HCT116 (cell line): ENCODE measurements at regions not wholly inside any gene's neighbourhood (a gene's known extent, or its start where the extent isn't known, plus 50 kb on each side); places are given as distances from the start of the nearest gene placed in this dataset.

Source experiments
- ATAC-seq: fragments of 200-7000 bp; cut with Tn5 transposase; 2 replicates; pipeline ENCODE4 v1.9.1; 2020; ENCODE audit warnings: mild to moderate bottlenecking, moderate library complexity
- BruUV-seq: library from RNA; stranded (reverse); fragments of 400-500 nt; replicated peaks from 2 replicates; lab custom pipeline; 2021; lab: Mats Ljungman, UMichigan
- CTCF ChIA-PET: fragments of 300-600 bp; sonication (Branson Sonifier 250); formaldehyde crosslinking; loops from one replicate; lab custom pipeline; 2021; ENCODE audit warnings: antibody characterized with exemption; lab: Charles Lee
- POLR2A ChIA-PET: fragments of 300-600, 350-600 bp; sonication (Branson Sonifier 250); formaldehyde crosslinking; loops from one replicate; lab custom pipeline; 2021; ENCODE audit warnings: antibody characterized with exemption; lab: Charles Lee
- RAD21 ChIA-PET, 2 experiments: fragments of 300-600 bp; sonication (Branson Sonifier 250); formaldehyde crosslinking; loops; one replicate each; lab custom pipeline; 2023; ENCODE audit warnings: low total read pairs in 2 of 2; ENCODE audit not compliant: uncharacterized antibody in 2 of 2, unreplicated experiment in 2 of 2, low non-redundant PET in 1 of 2; lab: Charles Lee
- DNase-seq: peaks from one replicate; pipeline ENCODE4 v3.0.0-alpha.2; 2010; ENCODE audit warnings: low read depth, low spot score
- H2AFZ ChIP-seq: fragments of 200-600 bp; shearing (Covaris generic), sonication (generic); 2 replicates; pipeline ENCODE4 v1.6.1; 2017; ENCODE audit warnings: low read depth, mixed run types, mixed read lengths, antibody characterized with exemption, low read length; ENCODE audit not compliant: poor library complexity, severe bottlenecking
- H3K27ac ChIP-seq: 2 replicates; pipeline ENCODE4 v1.5.1; 2012; ENCODE audit warnings: low read depth, low read length
- H3K27me3 ChIP-seq: fragments of 200-600 bp; sonication (generic); 2 replicates; pipeline ENCODE4 v1.6.1; 2016; ENCODE audit warnings: mixed run types, low read length, mixed read lengths; ENCODE audit not compliant: insufficient read depth
- H3K36me3 ChIP-seq, 2 experiments: fragments of 200-500 bp in 1 of 2; fragments of 200-600 bp in 1 of 2; sonication (Bioruptor generic) in 1 of 2; sonication (generic) in 1 of 2; 2 replicates each; pipeline versions ENCODE4 v1.5.1 to v1.6.1; 2014 to 2016; ENCODE audit warnings: low read length in 2 of 2, inconsistent platforms in 1 of 2, mixed read lengths in 1 of 2, mixed run types in 1 of 2; ENCODE audit not compliant: insufficient read depth in 2 of 2, control insufficient read depth in 1 of 2
- H3K4me1 ChIP-seq, 2 experiments: fragments of 200-600 bp in 1 of 2; sonication (generic) in 1 of 2; 2 replicates each; pipeline versions ENCODE4 v1.5.1 to v1.6.1; 2012 to 2017; ENCODE audit warnings: low read length in 2 of 2, inconsistent platforms in 1 of 2, mild to moderate bottlenecking in 1 of 2, mixed read lengths in 1 of 2, mixed run types in 1 of 2, moderate library complexity in 1 of 2; ENCODE audit not compliant: insufficient read depth in 2 of 2, control insufficient read depth in 1 of 2
- H3K4me2 ChIP-seq: fragments of 200-600 bp; sonication (generic); 2 replicates; pipeline ENCODE4 v1.6.1; 2017; ENCODE audit warnings: mixed run types, low read length, mixed read lengths
- H3K4me3 ChIP-seq, 2 experiments: fragments of 200-600 bp in 1 of 2; sonication (generic) in 1 of 2; replicated peaks in 1 of 2; 2 replicates each; pipeline ENCODE4 v1.5.1; 2011 to 2016; ENCODE audit warnings: low read length in 2 of 2, control low read depth in 1 of 2, low read depth in 1 of 2, mild to moderate bottlenecking in 1 of 2, mixed read lengths in 1 of 2, mixed run types in 1 of 2
- H3K79me2 ChIP-seq: fragments of 200-600 bp; sonication (generic); 2 replicates; pipeline ENCODE4 v1.6.1; 2017; ENCODE audit warnings: mild to moderate bottlenecking, mixed run types, low read length, moderate library complexity, mixed read lengths; ENCODE audit not compliant: insufficient read depth
- H3K9ac ChIP-seq: fragments of 200-600 bp; sonication (generic); 2 replicates; pipeline ENCODE4 v1.6.1; 2016; ENCODE audit warnings: low read length, mixed read lengths
- H3K9me2 ChIP-seq: fragments of 200-600 bp; sonication (generic), shearing (Covaris generic); 2 replicates; pipeline ENCODE4 v1.6.1; 2017; ENCODE audit warnings: mixed run types, mild to moderate bottlenecking, moderate library complexity; ENCODE audit not compliant: insufficient read depth
- H3K9me3 ChIP-seq, 2 experiments: fragments of 200-500 bp in 1 of 2; fragments of 200-600 bp in 1 of 2; sonication (Bioruptor generic) in 1 of 2; sonication (generic) in 1 of 2; 2 replicates each; pipeline ENCODE4 v1.6.1; 2014 to 2017; ENCODE audit warnings: low read length in 2 of 2, mixed read lengths in 2 of 2, inconsistent platforms in 1 of 2, low read depth in 1 of 2, mild to moderate bottlenecking in 1 of 2, mixed run types in 1 of 2, moderate library complexity in 1 of 2; ENCODE audit not compliant: control insufficient read depth in 1 of 2, insufficient read depth in 1 of 2
- H4K20me1 ChIP-seq: fragments of 200-600 bp; sonication (generic), shearing (Covaris generic); 2 replicates; pipeline ENCODE4 v1.6.1; 2017; ENCODE audit warnings: mixed run types, mild to moderate bottlenecking, moderate library complexity; ENCODE audit not compliant: insufficient read depth
- ATF3 ChIP-seq: IDR thresholded peaks from 2 replicates; pipeline ENCODE4 v1.6.1; 2012
- CBX3 ChIP-seq: IDR thresholded peaks from 2 replicates; pipeline ENCODE4 v1.6.1; 2012; ENCODE audit warnings: low read depth
- ELF1 ChIP-seq: IDR thresholded peaks from 2 replicates; pipeline ENCODE4 v1.6.1; 2012; ENCODE audit warnings: low read depth, borderline replicate concordance
- EZH2 ChIP-seq: fragments of 200-600 bp; sonication (generic); IDR thresholded peaks from 2 replicates; pipeline ENCODE4 v1.6.1; 2017; ENCODE audit warnings: antibody characterized with exemption, mixed run types
- EZH2phosphoT487 ChIP-seq: fragments of 200-600 bp; IDR thresholded peaks from 2 replicates; pipeline ENCODE4 v1.6.1; 2018; ENCODE audit warnings: antibody characterized with exemption, borderline replicate concordance
- FOSL1 ChIP-seq: IDR thresholded peaks from 2 replicates; pipeline ENCODE4 v1.6.1; 2012; ENCODE audit warnings: low read depth
- JUND ChIP-seq: IDR thresholded peaks from 2 replicates; pipeline ENCODE4 v1.6.1; 2012
- POLR2A ChIP-seq: IDR thresholded peaks from 2 replicates; pipeline ENCODE4 v1.7.0; 2011; ENCODE audit warnings: borderline replicate concordance; ENCODE audit not compliant: insufficient read depth, insufficient read length; ENCODE audit errors: extremely low read depth
- POLR2AphosphoS5 ChIP-seq: IDR thresholded peaks from 2 replicates; pipeline ENCODE4 v1.6.1; 2011; ENCODE audit warnings: mild to moderate bottlenecking, low read depth, low read length, moderate library complexity
- RAD21 ChIP-seq: IDR thresholded peaks from 2 replicates; pipeline ENCODE4 v1.6.1; 2012; ENCODE audit warnings: low read depth, mild to moderate bottlenecking
- SP1 ChIP-seq: IDR thresholded peaks from 2 replicates; pipeline ENCODE4 v1.6.1; 2012; ENCODE audit warnings: low read depth
- SRF ChIP-seq: IDR thresholded peaks from 2 replicates; pipeline ENCODE4 v1.6.1; 2012; ENCODE audit warnings: low read depth
- YY1 ChIP-seq: IDR thresholded peaks from 2 replicates; pipeline ENCODE4 v1.6.1; 2011; ENCODE audit warnings: low read length, low read depth, moderate library complexity, mild to moderate bottlenecking; ENCODE audit not compliant: insufficient replicate concordance; ENCODE audit errors: extremely low read depth
- ZFX ChIP-seq: fragments of 450-650 bp; IDR thresholded peaks from 2 replicates; pipeline ENCODE4 v1.6.1; 2017
- ZNF274 ChIP-seq: fragments of 200-500 bp; sonication (Bioruptor generic); IDR thresholded peaks from 2 replicates; pipeline ENCODE4 v1.6.1; 2014; ENCODE audit warnings: mild to moderate bottlenecking, low read depth, low read length, inconsistent platforms
- intact Hi-C: fragments of 100-400 bp; cut with micrococcal nuclease; formaldehyde crosslinking; loops from 2 replicates; pipeline ENCODE4 v1.10.0; 2022
- TF ChIP-seq, protein P1 (sequence below): IDR thresholded peaks from 2 replicates; pipeline ENCODE4 v1.6.1; 2012
- TF ChIP-seq, protein P2 (sequence below), 3 experiments: fragments of 200-600 bp in 1 of 3; sonication (generic) in 1 of 3; IDR thresholded peaks in 2 of 3; conservative IDR thresholded peaks in 1 of 3; 2 replicates each; pipeline ENCODE4 v1.5.1; 2012 to 2017; ENCODE audit warnings: low read depth in 2 of 3, low read length in 2 of 3, antibody characterized with exemption in 1 of 3, borderline replicate concordance in 1 of 3, control low read depth in 1 of 3, mild to moderate bottlenecking in 1 of 3, mixed read lengths in 1 of 3, mixed run types in 1 of 3, moderate library complexity in 1 of 3; ENCODE audit not compliant: insufficient read depth in 1 of 3

- intact Hi-C loops: no loop called here
- no TSS peak for BruUV-seq
- no peak overlapping the region for H3K27ac ChIP-seq
- CTCF ChIA-PET: no interaction called here
- H3K4me3 ChIP-seq: no peak overlapping the region
- ATAC-seq: no peak
- H4K20me1 ChIP-seq: no peaks in the 10 kb centered on the region
- no peak for DNase-seq
- H3K4me2 ChIP-seq: no peak overlapping the region
- H2AFZ ChIP-seq: no peak overlapping the region
- POLR2A ChIA-PET: no interaction called here
- RAD21 ChIA-PET: no interaction called here
- no peaks in the 10 kb centered on the region for H3K9me3 ChIP-seq
- no peaks in the 10 kb centered on the region for H3K79me2 ChIP-seq
- no peak overlapping the region for H3K9ac ChIP-seq
- H3K27me3 ChIP-seq: no peaks in the 10 kb centered on the region
- no peaks in the 10 kb centered on the region for H3K36me3 ChIP-seq
- H3K4me1 ChIP-seq: peaks cover 0 to 3% of the 10 kb centered on the region in 2 experiments; a peak in 1 of 4 replicates
- no peak for TF ChIP-seq JUND
- no peak for TF ChIP-seq CBX3
- TF ChIP-seq RAD21: no peak
- no peak for TF ChIP-seq ATF3
- no peak for TF ChIP-seq SP1
- no peak for TF ChIP-seq EZH2
- no peaks in the 10 kb centered on the region for H3K9me2 ChIP-seq
Measured at GRCh38 chr6:11830105-11830504, 51.5 kb upstream of the ADTRP start.

GRCh38 chr6:11828262-11828870, 49.8 kb upstream of the ADTRP start:
- ChIA-PET POLR2A (no interaction called here), RAD21 (no interaction called here), CTCF (no interaction called here)
- Histone ChIP-seq H3K27ac (no peak overlapping the region), H3K9ac (no peak overlapping the region), H3K4me3 (no peak overlapping the region), H3K9me3 (no peaks in the 10 kb centered on the region), H3K79me2 (no peaks in the 10 kb centered on the region), H2AFZ (no peak overlapping the region), H3K27me3 (no peaks in the 10 kb centered on the region), H3K4me2 (no peak overlapping the region), H3K36me3 (no peaks in the 10 kb centered on the region), H4K20me1 (no peaks in the 10 kb centered on the region), H3K4me1 (no peaks in the 10 kb centered on the region), H3K9me2 (no peaks in the 10 kb centered on the region)
- no peak for ATAC-seq
- DNase-seq: no peak
- intact Hi-C loops: no loop called here
- no TSS peak for BruUV-seq
- TF ChIP-seq ZFX (no peak), SP1 (no peak), POLR2AphosphoS5 (no peak), EZH2phosphoT487 (no peak), YY1 (no peak), JUND (no peak), POLR2A (no peak), ZNF274 (no peak), SRF (no peak), FOSL1 (no peak), ELF1 (no peak), RAD21 (no peak)
- TF ChIP-seq, protein P1, sequence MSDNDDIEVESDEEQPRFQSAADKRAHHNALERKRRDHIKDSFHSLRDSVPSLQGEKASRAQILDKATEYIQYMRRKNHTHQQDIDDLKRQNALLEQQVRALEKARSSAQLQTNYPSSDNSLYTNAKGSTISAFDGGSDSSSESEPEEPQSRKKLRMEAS: no peak
- TF ChIP-seq, protein P2, sequence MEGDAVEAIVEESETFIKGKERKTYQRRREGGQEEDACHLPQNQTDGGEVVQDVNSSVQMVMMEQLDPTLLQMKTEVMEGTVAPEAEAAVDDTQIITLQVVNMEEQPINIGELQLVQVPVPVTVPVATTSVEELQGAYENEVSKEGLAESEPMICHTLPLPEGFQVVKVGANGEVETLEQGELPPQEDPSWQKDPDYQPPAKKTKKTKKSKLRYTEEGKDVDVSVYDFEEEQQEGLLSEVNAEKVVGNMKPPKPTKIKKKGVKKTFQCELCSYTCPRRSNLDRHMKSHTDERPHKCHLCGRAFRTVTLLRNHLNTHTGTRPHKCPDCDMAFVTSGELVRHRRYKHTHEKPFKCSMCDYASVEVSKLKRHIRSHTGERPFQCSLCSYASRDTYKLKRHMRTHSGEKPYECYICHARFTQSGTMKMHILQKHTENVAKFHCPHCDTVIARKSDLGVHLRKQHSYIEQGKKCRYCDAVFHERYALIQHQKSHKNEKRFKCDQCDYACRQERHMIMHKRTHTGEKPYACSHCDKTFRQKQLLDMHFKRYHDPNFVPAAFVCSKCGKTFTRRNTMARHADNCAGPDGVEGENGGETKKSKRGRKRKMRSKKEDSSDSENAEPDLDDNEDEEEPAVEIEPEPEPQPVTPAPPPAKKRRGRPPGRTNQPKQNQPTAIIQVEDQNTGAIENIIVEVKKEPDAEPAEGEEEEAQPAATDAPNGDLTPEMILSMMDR (IDR thresholded peaks at IDR 0.05 in 2 of 3, conservative IDR thresholded peaks at IDR 0.05 in 1 of 3; ENCODE audit: borderline replicate concordance in 1 of 3, insufficient read depth in 1 of 3, low read depth in 2 of 3, low read length in 2 of 3): no peak
